Endothelial cell of umbilical vein (primary cell): ENCODE measurements at regions not wholly inside any gene's neighbourhood (a gene's known extent, or its start where the extent isn't known, plus 50 kb on each side); places are given as distances from the start of the nearest gene placed in this dataset.

Source experiments
- BruUV-seq: library from RNA; stranded (reverse); fragments of 400-500 nt; replicated peaks from 2 replicates; lab custom pipeline; 2021; lab: Mats Ljungman, UMichigan
- CTCF ChIA-PET: fragments of 300-600, 350-600 bp; sonication (Branson Sonifier 250); formaldehyde crosslinking; loops from one replicate; lab custom pipeline; 2021; ENCODE audit warnings: antibody characterized with exemption, inconsistent platforms; lab: Charles Lee
- POLR2A ChIA-PET: fragments of 300-600, 350-600 bp; sonication (Branson Sonifier 250); formaldehyde crosslinking; loops from one replicate; lab custom pipeline; 2021; ENCODE audit warnings: antibody characterized with exemption, inconsistent platforms; lab: Charles Lee
- DNase-seq: peaks from one replicate; pipeline ENCODE4 v3.0.0-alpha.2; 2011; ENCODE audit warnings: low read depth, low spot score
- FAIRE-seq: peaks from 2 replicates; lab custom pipeline; 2011; peaks lifted over from hg19 to GRCh38; lab: Jason Lieb, UNC
- H2AFZ ChIP-seq: 2 replicates; pipeline ENCODE4 v1.6.0; 2012; ENCODE audit warnings: low read depth, low read length, control low read depth, inconsistent platforms
- H3K27ac ChIP-seq: 2 replicates; pipeline ENCODE4 v1.5.1; 2011; ENCODE audit warnings: low read depth, mild to moderate bottlenecking, control low read depth, low read length, moderate library complexity; ENCODE audit not compliant: insufficient read depth
- H3K27me3 ChIP-seq, 2 experiments: 2 replicates each; pipeline versions ENCODE4 v1.6.0 to v1.6.1; 2011; ENCODE audit warnings: low read length in 2 of 2, mixed read lengths in 1 of 2; ENCODE audit not compliant: control insufficient read depth in 2 of 2, insufficient read depth in 2 of 2
- H3K36me3 ChIP-seq, 2 experiments: 2 replicates in 1 of 2; 3 replicates in 1 of 2; pipeline ENCODE4 v1.5.1; 2011; ENCODE audit warnings: low read length in 2 of 2, mild to moderate bottlenecking in 1 of 2, moderate library complexity in 1 of 2; ENCODE audit not compliant: control insufficient read depth in 2 of 2, insufficient read depth in 2 of 2; ENCODE audit errors: extremely low read depth in 1 of 2
- H3K4me1 ChIP-seq: 3 replicates; pipeline ENCODE4 v1.5.1; 2011; ENCODE audit warnings: mild to moderate bottlenecking, low read length; ENCODE audit not compliant: control insufficient read depth, insufficient read depth; ENCODE audit errors: extremely low read depth
- H3K4me2 ChIP-seq: 2 replicates; pipeline ENCODE4 v1.6.1; 2011; ENCODE audit warnings: low read length, control low read depth, mixed read lengths; ENCODE audit not compliant: insufficient read depth
- H3K4me3 ChIP-seq, 3 experiments: fragments of 200-600 bp in 1 of 3; sonication (generic), shearing (Covaris generic) in 1 of 3; replicated peaks in 1 of 3; 2 replicates each; pipeline ENCODE4 v1.5.1; 2011 to 2016; ENCODE audit warnings: control low read depth in 3 of 3, low read length in 3 of 3, mild to moderate bottlenecking in 2 of 3, inconsistent platforms in 1 of 3, low read depth in 1 of 3, moderate library complexity in 1 of 3; ENCODE audit not compliant: insufficient read depth in 1 of 3
- H3K79me2 ChIP-seq: 2 replicates; pipeline ENCODE4 v1.6.0; 2012; ENCODE audit warnings: low read length, inconsistent platforms; ENCODE audit not compliant: control insufficient read depth, insufficient read depth
- H3K9ac ChIP-seq: replicated peaks from 2 replicates; pipeline ENCODE3; 2011; ENCODE audit warnings: low read length, control low read depth; ENCODE audit not compliant: insufficient read depth; ENCODE audit errors: extremely low read depth
- H3K9me1 ChIP-seq: replicated peaks from 3 replicates; pipeline ENCODE4 v1.6.0; 2011; ENCODE audit warnings: mild to moderate bottlenecking, low read length; ENCODE audit not compliant: control insufficient read depth, insufficient read depth; ENCODE audit errors: extremely low read depth
- H3K9me3 ChIP-seq: replicated peaks from 2 replicates; pipeline ENCODE4 v1.5.1; 2012; ENCODE audit warnings: low read length, inconsistent platforms; ENCODE audit not compliant: control insufficient read depth, insufficient read depth
- H4K20me1 ChIP-seq: replicated peaks from 2 replicates; pipeline ENCODE3; 2011; ENCODE audit warnings: mild to moderate bottlenecking, low read length; ENCODE audit not compliant: control insufficient read depth, insufficient read depth; ENCODE audit errors: extremely low read depth
- EZH2 ChIP-seq: IDR thresholded peaks from 2 replicates; pipeline ENCODE4 v1.6.1; 2012; ENCODE audit warnings: borderline replicate concordance, low read depth, mild to moderate bottlenecking, moderate library complexity, low read length, inconsistent platforms; ENCODE audit not compliant: severe bottlenecking
- FOS ChIP-seq: IDR thresholded peaks from 2 replicates; pipeline ENCODE4 v1.6.1; 2011; ENCODE audit warnings: mild to moderate bottlenecking, low read length, moderate library complexity, borderline replicate concordance; ENCODE audit not compliant: insufficient read depth
- GATA2 ChIP-seq: IDR thresholded peaks from 2 replicates; pipeline ENCODE4 v1.7.0; 2011; ENCODE audit warnings: low read depth, mild to moderate bottlenecking, moderate library complexity, mixed read lengths, low read length; ENCODE audit not compliant: insufficient read length, insufficient read depth
- JUN ChIP-seq: IDR thresholded peaks from 2 replicates; pipeline ENCODE4 v1.6.1; 2011; ENCODE audit warnings: borderline replicate concordance, low read depth; ENCODE audit not compliant: insufficient read length, insufficient read depth
- MYC ChIP-seq: IDR thresholded peaks from one replicate; pipeline ENCODE4 v1.6.1; 2011; ENCODE audit warnings: mild to moderate bottlenecking, low read depth, low read length
- POLR2A ChIP-seq: IDR thresholded peaks from 2 replicates; pipeline ENCODE4 v1.6.1; 2012; ENCODE audit warnings: low read depth, mild to moderate bottlenecking, control low read depth, low read length
- POLR2AphosphoS5 ChIP-seq: IDR thresholded peaks from 2 replicates; pipeline ENCODE4 v1.6.1; 2012; ENCODE audit warnings: low read depth, mild to moderate bottlenecking, control low read depth, low read length, moderate library complexity; ENCODE audit not compliant: insufficient read depth
- dilution Hi-C: fragments of 300-500 bp; cut with MboI; formaldehyde crosslinking; loops from one replicate; pipeline ENCODE4 v1.15.0; 2019; ENCODE audit warnings: low sequenced_read_pairs; ENCODE audit not compliant: extremely low pct_ligation_motif_present
- intact Hi-C: fragments of 100-400 bp; cut with micrococcal nuclease; formaldehyde crosslinking; loops from one replicate; pipeline ENCODE4 v1.10.0; 2022
- TF ChIP-seq, protein P1 (sequence below): IDR thresholded peaks from 2 replicates; pipeline ENCODE4 v1.6.1; 2011; ENCODE audit not compliant: insufficient read depth, insufficient read length
- TF ChIP-seq, protein P2 (sequence below), 2 donors: IDR thresholded peaks; 1 replicate in 1 of 2; 2 replicates in 1 of 2; pipeline ENCODE4 v1.5.1; 2011; ENCODE audit warnings: low read length in 2 of 2, mild to moderate bottlenecking in 2 of 2, moderate library complexity in 2 of 2, control low read depth in 1 of 2, inconsistent platforms in 1 of 2, low read depth in 1 of 2; ENCODE audit not compliant: insufficient read depth in 1 of 2; ENCODE audit errors: extremely low read depth in 1 of 2

DNA sequence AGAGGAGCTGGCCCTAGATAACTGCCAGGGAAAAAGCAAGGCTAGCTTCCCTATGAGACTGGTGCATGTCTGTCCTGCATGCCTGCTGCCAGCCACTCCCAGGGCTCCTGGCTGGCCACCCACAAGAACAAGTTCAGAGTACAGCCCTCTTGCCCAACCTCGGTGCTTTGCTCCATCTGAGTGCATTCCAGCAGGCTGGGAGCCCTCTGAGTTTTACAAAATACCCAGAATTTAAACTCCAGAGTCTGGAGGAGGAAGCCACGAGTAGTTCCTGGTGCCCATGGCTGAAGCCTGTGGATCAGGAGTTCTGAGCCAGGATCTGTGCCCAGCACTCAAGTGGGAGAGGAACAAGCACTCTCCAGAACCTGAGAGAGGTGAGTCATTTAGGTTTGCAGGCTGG is 111.6 kb downstream of the MAGEE2 start:
- Histone ChIP-seq H2AFZ (no peak overlapping the region), H3K36me3 (no peaks in the 10 kb centered on the region), H3K4me3 (no peak overlapping the region), H3K79me2 (no peaks in the 10 kb centered on the region), H3K27me3 (no peaks in the 10 kb centered on the region), H3K9ac (no peak overlapping the region), H3K9me1 (no peaks in the 10 kb centered on the region), H4K20me1 (no peaks in the 10 kb centered on the region), H3K9me3 (no peaks in the 10 kb centered on the region), H3K27ac (no peak overlapping the region), H3K4me1 (no peaks in the 10 kb centered on the region), H3K4me2 (no peak overlapping the region)
- intact Hi-C loops: no loop called here
- DNase-seq: no peak
- ChIA-PET CTCF (no interaction called here), POLR2A (no interaction called here)
- BruUV-seq: no TSS peak
- dilution Hi-C loops: no loop called here
- FAIRE-seq: no peak
- no peak for TF ChIP-seq POLR2A
- TF ChIP-seq EZH2: no peak
- TF ChIP-seq, protein P1, sequence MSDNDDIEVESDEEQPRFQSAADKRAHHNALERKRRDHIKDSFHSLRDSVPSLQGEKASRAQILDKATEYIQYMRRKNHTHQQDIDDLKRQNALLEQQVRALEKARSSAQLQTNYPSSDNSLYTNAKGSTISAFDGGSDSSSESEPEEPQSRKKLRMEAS: no peak
- no peak for TF ChIP-seq MYC
- no peak for TF ChIP-seq JUN
- TF ChIP-seq, protein P2, sequence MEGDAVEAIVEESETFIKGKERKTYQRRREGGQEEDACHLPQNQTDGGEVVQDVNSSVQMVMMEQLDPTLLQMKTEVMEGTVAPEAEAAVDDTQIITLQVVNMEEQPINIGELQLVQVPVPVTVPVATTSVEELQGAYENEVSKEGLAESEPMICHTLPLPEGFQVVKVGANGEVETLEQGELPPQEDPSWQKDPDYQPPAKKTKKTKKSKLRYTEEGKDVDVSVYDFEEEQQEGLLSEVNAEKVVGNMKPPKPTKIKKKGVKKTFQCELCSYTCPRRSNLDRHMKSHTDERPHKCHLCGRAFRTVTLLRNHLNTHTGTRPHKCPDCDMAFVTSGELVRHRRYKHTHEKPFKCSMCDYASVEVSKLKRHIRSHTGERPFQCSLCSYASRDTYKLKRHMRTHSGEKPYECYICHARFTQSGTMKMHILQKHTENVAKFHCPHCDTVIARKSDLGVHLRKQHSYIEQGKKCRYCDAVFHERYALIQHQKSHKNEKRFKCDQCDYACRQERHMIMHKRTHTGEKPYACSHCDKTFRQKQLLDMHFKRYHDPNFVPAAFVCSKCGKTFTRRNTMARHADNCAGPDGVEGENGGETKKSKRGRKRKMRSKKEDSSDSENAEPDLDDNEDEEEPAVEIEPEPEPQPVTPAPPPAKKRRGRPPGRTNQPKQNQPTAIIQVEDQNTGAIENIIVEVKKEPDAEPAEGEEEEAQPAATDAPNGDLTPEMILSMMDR (IDR thresholded peaks at IDR 0.05; ENCODE audit: extremely low read depth in 1 of 2, insufficient read depth in 1 of 2, low read depth in 1 of 2, low read length in 2 of 2): no peak

DNA sequence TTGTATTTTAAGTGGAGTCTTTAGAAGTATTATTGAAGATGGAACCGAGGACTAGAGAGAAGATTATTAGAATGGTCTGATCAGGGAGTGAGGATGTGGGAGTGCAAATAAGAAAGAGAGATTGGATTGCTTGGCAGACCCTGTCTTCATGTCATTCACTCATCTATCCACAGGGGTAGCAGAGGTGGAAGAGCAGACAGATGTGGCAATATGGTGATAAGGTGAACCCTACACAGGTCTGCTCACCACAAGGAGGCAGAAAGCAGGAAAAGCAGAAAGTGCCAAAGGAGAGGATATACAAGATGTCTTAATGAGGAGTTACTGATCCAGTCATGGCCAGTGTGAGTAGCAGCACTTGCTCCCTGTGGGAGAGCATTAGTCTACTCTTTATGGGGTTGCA is 129.4 kb downstream of the MAGEE2 start:
- DNase-seq (no peak), FAIRE-seq (no peak)
- H3K9me3 ChIP-seq: no peaks in the 10 kb centered on the region
- no peak overlapping the region for H3K4me3 ChIP-seq
- BruUV-seq: no TSS peak
- no peaks in the 10 kb centered on the region for H3K4me1 ChIP-seq
- no peaks in the 10 kb centered on the region for H3K27me3 ChIP-seq
- H3K9ac ChIP-seq: no peak overlapping the region
- intact Hi-C loops: no loop called here
- no peak overlapping the region for H2AFZ ChIP-seq
- no peak overlapping the region for H3K27ac ChIP-seq
- no peak overlapping the region for H3K4me2 ChIP-seq
- ChIA-PET POLR2A (no interaction called here), CTCF (no interaction called here)
- no peaks in the 10 kb centered on the region for H3K79me2 ChIP-seq
- H4K20me1 ChIP-seq: no peaks in the 10 kb centered on the region
- H3K36me3 ChIP-seq: no peaks in the 10 kb centered on the region
- TF ChIP-seq EZH2: no peak
- no peak for TF ChIP-seq MYC
- TF ChIP-seq GATA2: no peak
- no peak for TF ChIP-seq POLR2AphosphoS5
- no peak for TF ChIP-seq FOS
- TF ChIP-seq, protein P2 (IDR thresholded peaks at IDR 0.05; ENCODE audit: extremely low read depth in 1 of 2, insufficient read depth in 1 of 2, low read depth in 1 of 2, low read length in 2 of 2): no peak
- no peak for TF ChIP-seq JUN
- no peak for TF ChIP-seq POLR2A
- TF ChIP-seq, protein P1: no peak
- dilution Hi-C loops: no loop called here
- no peaks in the 10 kb centered on the region for H3K9me1 ChIP-seq
